H1 (cell line): ENCODE measurements at regions not wholly inside any gene's neighbourhood (a gene's known extent, or its start where the extent isn't known, plus 50 kb on each side); places are given as distances from the start of the nearest gene placed in this dataset.

Experiments used
- CTCF ChIA-PET: fragments of 300-600 bp; sonication (Branson Sonifier 250); formaldehyde crosslinking; loops from one replicate; lab custom pipeline; 2021; ENCODE audit not compliant: partially characterized antibody; lab: Charles Lee
- POLR2A ChIA-PET: fragments of 300-600 bp; sonication (Branson Sonifier 250); formaldehyde crosslinking; loops from one replicate; lab custom pipeline; 2021; ENCODE audit warnings: inconsistent platforms; ENCODE audit not compliant: partially characterized antibody; lab: Charles Lee
- DNase-seq, 2 experiments: peaks; one replicate each; pipeline versions ENCODE4 v3.0.0 to v3.0.0-alpha.2; 2010 to 2022; ENCODE audit warnings: low spot score in 2 of 2, low read depth in 1 of 2, mixed read lengths in 1 of 2
- FAIRE-seq: peaks from 2 replicates; lab custom pipeline; 2011; peaks lifted over from hg19 to GRCh38; lab: Jason Lieb, UNC
- H2AFZ ChIP-seq: 2 replicates; pipeline ENCODE4 v1.8.1; 2012; ENCODE audit warnings: low read length, inconsistent platforms
- H2AK5ac ChIP-seq: 2 replicates; pipeline ENCODE4 v1.6.1; 2013; ENCODE audit warnings: low read depth, low read length
- H2BK120ac ChIP-seq: replicated peaks from 2 replicates; pipeline ENCODE3; 2013; ENCODE audit warnings: low read depth, low read length, inconsistent platforms
- H2BK12ac ChIP-seq: 2 replicates; pipeline ENCODE4 v1.6.1; 2013; ENCODE audit warnings: low read depth, low read length
- H2BK15ac ChIP-seq: 2 replicates; pipeline ENCODE4 v1.6.1; 2013; ENCODE audit warnings: low read length
- H2BK20ac ChIP-seq: 2 replicates; pipeline ENCODE4 v1.6.1; 2013; ENCODE audit warnings: low read length
- H2BK5ac ChIP-seq: 2 replicates; pipeline ENCODE4 v1.6.1; 2013; ENCODE audit warnings: low read depth, low read length
- H3K14ac ChIP-seq: 2 replicates; pipeline ENCODE4 v1.6.1; 2013; ENCODE audit warnings: inconsistent platforms; ENCODE audit not compliant: insufficient read length
- H3K18ac ChIP-seq: 2 replicates; pipeline ENCODE4 v1.6.1; 2013; ENCODE audit warnings: low read length; ENCODE audit errors: extremely low read depth
- H3K23ac ChIP-seq: 2 replicates; pipeline ENCODE4 v1.6.1; 2013; ENCODE audit warnings: inconsistent platforms; ENCODE audit not compliant: insufficient read length
- H3K23me2 ChIP-seq: 2 replicates; pipeline ENCODE4 v1.6.1; 2013; ENCODE audit warnings: low read depth, low read length
- H3K27ac ChIP-seq: 2 replicates; pipeline ENCODE4 v1.6.1; 2011; ENCODE audit warnings: low read depth, low read length, inconsistent platforms
- H3K27me3 ChIP-seq, 4 experiments: replicated peaks in 1 of 4; 1 replicate in 1 of 4; 2 replicates in 3 of 4; pipeline versions ENCODE4 v1.6.1 to v1.8.1; 2011 to 2013; ENCODE audit warnings: low read length in 3 of 4, mild to moderate bottlenecking in 3 of 4, inconsistent platforms in 2 of 4, mixed read lengths in 2 of 4, moderate library complexity in 1 of 4; ENCODE audit not compliant: control insufficient read depth in 3 of 4, insufficient read depth in 3 of 4; ENCODE audit errors: extremely low read depth in 1 of 4
- H3K36me3 ChIP-seq, 4 experiments: 2 replicates each; pipeline versions ENCODE4 v1.6.1 to v1.8.1; 2011 to 2013; ENCODE audit warnings: mild to moderate bottlenecking in 4 of 4, low read length in 3 of 4, moderate library complexity in 2 of 4, control low read depth in 1 of 4, inconsistent platforms in 1 of 4; ENCODE audit not compliant: insufficient read depth in 4 of 4, control insufficient read depth in 2 of 4
- H3K4ac ChIP-seq: replicated peaks from 2 replicates; pipeline ENCODE3; 2013; ENCODE audit warnings: low read length, low read depth, mixed read lengths, inconsistent platforms; ENCODE audit not compliant: insufficient read length
- H3K4me1 ChIP-seq, 4 experiments: replicated peaks in 1 of 4; 1 replicate in 1 of 4; 2 replicates in 3 of 4; pipeline versions ENCODE4 v1.6.1 to v1.8.1; 2011 to 2013; ENCODE audit warnings: low read length in 3 of 4, inconsistent platforms in 2 of 4, mixed read lengths in 1 of 4; ENCODE audit not compliant: insufficient read depth in 4 of 4, control insufficient read depth in 3 of 4
- H3K4me2 ChIP-seq, 2 experiments: 2 replicates each; pipeline versions ENCODE4 v1.6.1 to v1.8.1; 2011 to 2013; ENCODE audit warnings: low read depth in 2 of 2, low read length in 2 of 2, control low read depth in 1 of 2, inconsistent platforms in 1 of 2, mild to moderate bottlenecking in 1 of 2; ENCODE audit not compliant: insufficient read depth in 1 of 2
- H3K4me3 ChIP-seq, 4 experiments: fragments of 200-600, 300-600 bp in 1 of 4; sonication (generic), shearing (Covaris generic), sonication (Bioruptor Twin) in 1 of 4; 2 replicates each; pipeline versions ENCODE4 v1.5.1 to v1.8.1; 2011 to 2016; ENCODE audit warnings: low read length in 4 of 4, low read depth in 3 of 4, control low read depth in 2 of 4, inconsistent platforms in 2 of 4, mild to moderate bottlenecking in 2 of 4, mixed read lengths in 1 of 4, moderate library complexity in 1 of 4; ENCODE audit not compliant: insufficient read depth in 2 of 4; ENCODE audit errors: extremely low read depth in 1 of 4
- H3K56ac ChIP-seq: replicated peaks from 2 replicates; pipeline ENCODE3; 2013; ENCODE audit warnings: low read depth, mild to moderate bottlenecking, mixed read lengths, low read length, inconsistent platforms; ENCODE audit not compliant: insufficient read length
- H3K79me1 ChIP-seq: 2 replicates; pipeline ENCODE4 v1.6.1; 2013; ENCODE audit warnings: low read depth, low read length, control low read depth
- H3K79me2 ChIP-seq, 2 experiments: 2 replicates each; pipeline versions ENCODE4 v1.6.1 to v1.8.1; 2012 to 2013; ENCODE audit warnings: low read length in 2 of 2, mild to moderate bottlenecking in 2 of 2, inconsistent platforms in 1 of 2; ENCODE audit not compliant: insufficient read depth in 2 of 2, control insufficient read depth in 1 of 2
- H3K9ac ChIP-seq, 4 experiments: replicated peaks in 1 of 4; 1 replicate in 1 of 4; 2 replicates in 3 of 4; pipeline versions ENCODE4 v1.6.1 to v1.8.1; 2011 to 2013; ENCODE audit warnings: low read depth in 3 of 4, low read length in 3 of 4, control low read depth in 2 of 4, mild to moderate bottlenecking in 2 of 4, moderate library complexity in 2 of 4, inconsistent platforms in 1 of 4; ENCODE audit errors: extremely low read depth in 1 of 4
- H3K9me3 ChIP-seq, 2 experiments: 2 replicates each; pipeline versions ENCODE4 v1.6.1 to v1.8.1; 2012 to 2013; ENCODE audit warnings: mild to moderate bottlenecking in 2 of 2, moderate library complexity in 2 of 2, control low read depth in 1 of 2, inconsistent platforms in 1 of 2, low read depth in 1 of 2, low read length in 1 of 2, mixed read lengths in 1 of 2; ENCODE audit not compliant: insufficient read depth in 2 of 2
- H4K20me1 ChIP-seq, 2 experiments: replicated peaks in 1 of 2; 2 replicates each; pipeline versions ENCODE3 to v1.8.1; 2011 to 2013; ENCODE audit warnings: inconsistent platforms in 2 of 2, low read length in 2 of 2, mild to moderate bottlenecking in 1 of 2; ENCODE audit not compliant: insufficient read depth in 2 of 2, control insufficient read depth in 1 of 2
- H4K5ac ChIP-seq: 2 replicates; pipeline ENCODE4 v1.6.1; 2013; ENCODE audit warnings: low read length, low read depth, mixed read lengths, inconsistent platforms; ENCODE audit not compliant: insufficient read length
- H4K8ac ChIP-seq: 2 replicates; pipeline ENCODE4 v1.8.0; 2013; ENCODE audit warnings: mild to moderate bottlenecking, moderate library complexity, low read length, inconsistent platforms; ENCODE audit not compliant: insufficient read depth; ENCODE audit errors: extremely low read depth
- H4K91ac ChIP-seq: replicated peaks from 2 replicates; pipeline ENCODE3; 2013; ENCODE audit warnings: low read length, mixed read lengths, inconsistent platforms; ENCODE audit not compliant: insufficient read length
- ASH2L ChIP-seq: fragments of 200-600, 300-600 bp; sonication (generic); IDR thresholded peaks from one replicate; pipeline ENCODE4 v1.7.1; 2017; ENCODE audit warnings: low read length
- EZH2 ChIP-seq: fragments of 200-600 bp; sonication (generic); IDR thresholded peaks from 2 replicates; pipeline ENCODE4 v1.7.1; 2012; ENCODE audit warnings: low read depth, mild to moderate bottlenecking, moderate library complexity, low read length, inconsistent platforms; ENCODE audit not compliant: severe bottlenecking
- SAP30 ChIP-seq: fragments of 300-600 bp; sonication (generic); IDR thresholded peaks from 2 replicates; pipeline ENCODE4 v1.7.1; 2012; ENCODE audit warnings: low read length, moderate library complexity, mild to moderate bottlenecking, inconsistent platforms; ENCODE audit not compliant: insufficient read depth, insufficient replicate concordance
- SUZ12 ChIP-seq: fragments of 200-600 bp; sonication (generic); IDR thresholded peaks from 2 replicates; pipeline ENCODE4 v1.6.1; 2012; ENCODE audit warnings: mild to moderate bottlenecking, inconsistent platforms, low read length, moderate library complexity, mixed read lengths
- WGBS, 2 experiments: shearing (Covaris generic) in 1 of 2; methylation state at CpG; one replicate each; pipeline versions ENCODE4 v1.1.6 to v1.1.7; 2013 to 2015; ENCODE audit warnings: low lambda C conversion rate in 2 of 2, mixed read lengths in 2 of 2, inconsistent platforms in 1 of 2, low coverage in 1 of 2, missing lambda C conversion rate in 1 of 2; ENCODE audit not compliant: insufficient replicate concordance in 2 of 2, insufficient coverage in 1 of 2, insufficient read length in 1 of 2; ENCODE audit errors: extremely low coverage in 1 of 2, missing lambda C conversion rate in 1 of 2; 5-methylcytosine and 5-hydroxymethylcytosine counted together

- H3K36me3 ChIP-seq: no peaks in the 10 kb centered on the region
- POLR2A ChIA-PET: no interaction called here
- H3K4me3 ChIP-seq: no peak overlapping the region
- H3K4ac ChIP-seq: no peak overlapping the region
- no peak for TF ChIP-seq SUZ12
- no peak for TF ChIP-seq ASH2L
- no peak for TF ChIP-seq SAP30
- no peak for TF ChIP-seq EZH2
- no peaks in the 10 kb centered on the region; the same call in 1 of the 2 replicates for H3K23me2 ChIP-seq
- H3K79me1 ChIP-seq: no peaks in the 10 kb centered on the region
- H3K79me2 ChIP-seq: no peaks in the 10 kb centered on the region
- CTCF ChIA-PET: interaction anchor here (0.5 kb wide), 1 partner anchor 1693 kb away, joined by 3 read pairs; no protein-coding TSS in a partner anchor
- H4K91ac ChIP-seq: no peak overlapping the region
- H4K20me1 ChIP-seq: no peaks in the 10 kb centered on the region
- FAIRE-seq (no peak), DNase-seq (no peak)
- H2BK12ac ChIP-seq: no peak overlapping the region
- H3K14ac ChIP-seq: no peak overlapping the region
- H2BK20ac ChIP-seq: no peak overlapping the region
- no peak overlapping the region for H2BK15ac ChIP-seq
- 87% methylated on average over 5 of the region's 5 CpGs; no CpG with 5 or more reads in 1 of the 2 experiments for WGBS, 2 experiments
- no peaks in the 10 kb centered on the region for H3K4me1 ChIP-seq
- no peak overlapping the region for H3K27ac ChIP-seq
- no peak overlapping the region for H3K23ac ChIP-seq
- no peak overlapping the region for H3K56ac ChIP-seq
- no peak overlapping the region for H3K4me2 ChIP-seq
- no peaks in the 10 kb centered on the region for H3K9me3 ChIP-seq
- no peak overlapping the region for H4K5ac ChIP-seq
- H2AFZ ChIP-seq: peak overlapping the region; percentile 89; the same call in 1 of the 2 replicates
- no peaks in the 10 kb centered on the region for H3K27me3 ChIP-seq
- no peak overlapping the region for H3K18ac ChIP-seq
- H4K8ac ChIP-seq: no peak overlapping the region
- H3K9ac ChIP-seq: no peak overlapping the region
- no peak overlapping the region for H2BK5ac ChIP-seq
- H2BK120ac ChIP-seq: no peak overlapping the region
- no peak overlapping the region for H2AK5ac ChIP-seq
Measured at GRCh38 chr7:110308791-110309190, 782.1 kb upstream of the LRRN3 start.
